GM21723 (cell line): ENCODE measurements at regions not wholly inside any gene's neighbourhood (a gene's known extent, or its start where the extent isn't known, plus 50 kb on each side); places are given as distances from the start of the nearest gene placed in this dataset.

Experiments
- ATAC-seq: cut with Tn5 transposase; IDR thresholded peaks from one replicate; pipeline ENCODE4 v1.9.1; 2021; ENCODE audit warnings: mild to moderate bottlenecking, moderate library complexity; ENCODE audit not compliant: unreplicated experiment

DNA sequence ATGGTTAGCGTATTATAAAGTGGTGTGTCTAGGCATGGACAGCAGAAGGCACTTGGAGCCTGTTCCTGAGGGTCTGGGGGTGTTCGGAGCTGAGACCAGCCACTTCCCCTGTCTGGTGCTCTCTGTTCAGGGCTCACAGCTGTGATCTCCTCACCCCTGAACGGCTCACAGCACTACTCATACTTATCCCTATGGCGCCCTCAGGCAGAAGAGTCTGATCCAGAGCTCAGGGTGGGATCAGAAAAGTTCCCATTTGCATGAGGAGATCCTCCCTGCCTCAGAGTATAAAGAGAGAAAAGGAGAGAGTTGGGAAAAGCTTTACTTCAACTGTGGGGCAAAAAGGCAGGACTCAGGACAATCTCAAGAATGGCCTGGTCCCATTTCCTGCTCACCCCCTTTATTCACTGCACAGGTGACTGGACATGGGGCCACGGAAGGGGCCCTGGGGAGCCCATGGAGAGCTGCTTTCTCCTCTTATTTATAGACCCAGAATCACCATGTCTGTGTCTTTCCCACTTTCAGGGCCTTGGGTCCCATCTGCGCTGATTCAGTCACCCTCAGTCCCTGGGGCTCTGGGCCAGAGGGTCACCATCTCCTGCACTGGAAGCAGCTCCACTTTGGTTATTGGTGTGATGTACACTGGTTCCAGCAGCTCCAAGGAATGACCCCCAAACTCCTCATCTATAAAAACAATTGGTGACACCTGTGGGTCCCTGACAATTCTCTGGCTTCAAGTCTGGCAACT, 97.0 kb upstream of the TOP3B start:
- ATAC-seq = no peak

DNA sequence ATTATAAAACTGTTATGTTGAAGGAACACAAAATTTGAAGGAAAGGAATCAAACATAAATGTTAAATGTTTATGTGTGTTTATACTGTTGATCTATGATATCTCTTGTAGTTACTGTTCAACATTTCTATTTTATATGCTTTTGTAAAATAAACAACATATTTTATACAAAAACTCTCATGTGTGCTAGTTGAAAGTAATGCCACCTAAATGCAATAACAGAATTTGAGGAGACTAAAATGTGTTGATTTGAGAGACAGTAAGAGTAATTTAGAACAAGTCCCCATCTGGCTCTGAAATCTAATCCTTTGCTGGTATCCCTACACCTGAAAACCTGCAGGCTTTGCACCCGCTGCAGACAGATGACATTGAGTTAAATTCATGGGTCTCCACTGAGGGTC, 95.7 kb upstream of the TOP3B start:
- ATAC-seq = no peak

- ATAC-seq = no peak
Observed at GRCh38 chr22:22076932-22077703, 94.5 kb upstream of the TOP3B start.

DNA sequence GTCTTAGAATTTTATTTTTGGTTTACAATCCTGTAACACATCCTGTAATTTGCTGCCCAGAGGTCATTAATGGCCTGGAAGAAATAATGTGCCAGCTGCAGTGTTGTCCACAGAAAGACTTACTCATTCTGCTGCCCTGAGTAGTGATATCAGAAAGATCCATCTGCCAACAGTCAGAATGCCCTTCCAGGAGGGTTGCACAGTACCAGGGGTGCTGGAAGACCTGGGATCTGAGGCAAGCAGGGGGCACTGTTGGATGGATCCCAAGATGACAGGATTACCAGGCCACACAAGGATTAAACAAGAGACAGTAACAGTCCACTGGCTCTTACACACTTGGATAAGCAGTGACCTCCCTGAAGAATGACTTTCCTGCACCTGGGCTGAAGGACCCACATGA, 93.8 kb upstream of the TOP3B start:
- no peak for ATAC-seq

GRCh38 chr22:22075382-22076163, 93.0 kb upstream of the TOP3B start:
- ATAC-seq = no peak

DNA sequence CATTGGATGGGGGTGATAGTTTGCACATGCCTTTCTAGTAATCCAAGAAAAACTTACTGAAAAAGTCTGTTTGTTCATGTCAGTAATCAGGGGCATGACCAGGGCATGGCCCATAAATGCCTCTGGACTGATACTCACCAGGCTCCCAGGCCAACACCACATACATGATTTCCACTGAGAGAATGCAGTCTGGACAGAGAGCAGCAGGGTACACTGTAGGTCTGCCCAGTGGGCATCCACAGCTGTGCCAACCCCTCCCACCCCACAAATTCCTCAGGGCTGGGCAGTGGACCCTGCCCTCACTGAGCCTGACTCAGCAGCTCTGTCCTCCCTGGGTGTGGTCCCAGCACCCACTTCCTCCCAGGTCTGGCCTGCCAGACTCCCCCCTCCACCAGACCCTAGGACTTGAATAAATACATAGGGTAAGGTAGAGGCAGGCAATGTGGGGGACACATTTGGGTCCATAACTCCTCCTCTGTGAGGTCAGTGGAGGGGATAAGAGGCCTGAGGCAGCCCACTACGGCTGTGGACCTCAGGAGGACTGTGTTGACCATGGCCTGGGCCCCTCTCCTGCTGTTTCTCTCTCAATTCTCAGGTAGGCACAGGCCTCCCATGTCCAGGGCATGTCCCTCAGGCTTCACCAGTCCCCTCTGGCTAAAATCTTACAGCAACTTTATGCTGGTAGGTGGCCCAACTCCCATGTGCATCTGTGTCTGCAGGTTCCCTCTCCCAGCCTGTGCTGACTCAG, 92.2 kb upstream of the TOP3B start:
- no peak for ATAC-seq

GRCh38 chr22:22073769-22074561, 91.4 kb upstream of the TOP3B start:
- ATAC-seq = no peak

DNA sequence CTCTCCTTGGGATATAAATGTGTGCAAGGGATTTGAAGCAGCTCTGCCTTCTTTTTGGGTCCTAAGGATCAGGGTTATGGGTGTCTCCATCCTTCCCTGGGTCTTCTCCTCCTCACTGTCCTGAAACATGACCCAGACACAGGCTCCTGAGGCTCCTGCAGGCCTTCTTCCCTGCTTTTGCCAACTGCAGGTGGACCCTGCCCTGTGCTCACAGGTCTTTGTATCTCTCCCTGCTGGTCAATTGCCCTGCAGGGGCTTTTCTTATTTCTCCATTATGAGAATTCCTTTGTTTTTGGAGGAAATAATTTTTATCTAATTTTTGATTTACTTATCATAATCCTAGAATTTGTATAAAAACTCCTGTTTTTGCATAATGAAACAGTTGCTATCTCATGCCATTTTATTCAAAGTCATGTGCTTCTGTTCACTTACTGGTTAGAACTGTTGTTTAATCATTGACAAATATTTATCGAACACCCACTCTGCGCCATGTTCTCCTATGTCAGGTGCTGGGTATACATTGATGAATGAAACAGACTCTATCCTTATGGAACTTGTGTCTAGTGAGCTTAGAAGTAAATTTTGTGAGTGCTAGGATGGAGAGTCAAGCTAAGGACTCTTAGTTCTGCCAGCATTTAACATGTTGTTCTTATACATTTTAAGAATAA, 89.7 kb upstream of the TOP3B start:
- ATAC-seq = no peak

- ATAC-seq = no peak
Observed at GRCh38 chr22:22071455-22071854, 88.9 kb upstream of the TOP3B start.

- ATAC-seq = no peak
Observed at GRCh38 chr22:22070371-22070824, 87.8 kb upstream of the TOP3B start.

DNA sequence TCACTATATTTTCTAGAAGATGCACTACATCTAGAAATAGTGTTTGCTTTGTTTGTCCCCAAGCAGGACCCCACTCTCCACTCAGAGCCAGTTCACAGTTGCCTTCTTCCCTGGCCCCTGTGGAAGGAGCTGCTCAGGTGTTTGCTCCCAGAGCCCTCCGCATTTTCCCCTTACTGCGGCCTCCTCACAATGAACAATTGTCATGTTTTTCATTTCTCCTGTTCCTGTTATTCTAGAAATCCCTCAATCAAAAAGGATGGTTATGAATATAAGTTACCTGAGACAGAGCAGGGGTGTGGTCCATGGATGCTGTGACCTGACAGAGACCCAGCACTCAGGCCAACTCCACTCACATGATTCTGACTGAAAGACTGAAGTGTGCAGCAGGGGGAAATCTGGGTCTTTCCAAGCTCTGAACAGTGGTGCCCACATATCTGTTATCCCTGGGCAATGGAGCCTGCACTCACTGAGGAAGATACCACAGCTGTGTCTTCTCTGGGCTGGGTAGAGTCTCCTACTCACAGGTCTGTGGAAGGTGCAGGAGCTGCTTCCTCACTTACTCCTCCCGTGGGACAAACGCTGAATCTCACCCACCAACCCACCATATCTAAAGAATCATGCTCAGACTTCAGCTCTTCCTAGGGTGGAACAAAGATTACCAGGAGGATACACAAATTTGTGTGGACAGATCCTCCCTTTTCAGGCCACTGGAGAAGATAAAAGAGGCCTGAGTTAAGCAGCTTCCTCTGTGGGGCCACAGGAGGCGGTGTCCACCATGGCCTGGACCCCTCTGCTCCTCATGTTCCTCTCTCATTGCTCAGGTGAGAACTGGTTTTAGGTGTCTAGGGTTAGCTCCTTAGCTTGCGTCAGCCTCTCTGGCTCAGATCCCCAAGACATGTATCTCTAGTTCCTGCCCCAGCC, 87.1 kb upstream of the TOP3B start:
- ATAC-seq = no peak

DNA sequence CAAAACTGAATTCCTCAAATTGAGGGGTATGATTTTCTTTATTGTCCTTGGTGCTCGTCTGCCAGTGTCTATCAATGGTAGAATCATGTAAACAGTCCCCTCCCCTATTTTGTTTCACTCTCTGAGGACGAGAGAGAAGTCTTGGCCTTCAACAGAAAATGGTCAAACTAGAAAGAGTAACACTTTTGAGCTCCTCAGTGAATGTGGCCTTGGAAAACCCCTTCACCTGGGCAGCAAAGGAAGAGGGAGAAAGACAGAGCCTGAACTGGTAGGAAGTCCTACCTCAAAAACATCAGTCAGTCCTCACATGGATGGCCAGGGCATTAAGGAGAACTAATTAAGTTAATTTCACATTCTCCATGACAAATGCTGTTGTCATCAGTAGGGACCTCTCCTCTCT, 86.1 kb upstream of the TOP3B start:
- no peak for ATAC-seq

GRCh38 chr22:22068025-22068424, 85.4 kb upstream of the TOP3B start:
- ATAC-seq = no peak

- ATAC-seq = no peak
Observed at GRCh38 chr22:22067192-22067591, 84.6 kb upstream of the TOP3B start.

- no peak for ATAC-seq
Observed at GRCh38 chr22:22064580-22064979, 82.0 kb upstream of the TOP3B start.

- ATAC-seq = no peak
Observed at GRCh38 chr22:22062306-22062793, 79.8 kb upstream of the TOP3B start.

DNA sequence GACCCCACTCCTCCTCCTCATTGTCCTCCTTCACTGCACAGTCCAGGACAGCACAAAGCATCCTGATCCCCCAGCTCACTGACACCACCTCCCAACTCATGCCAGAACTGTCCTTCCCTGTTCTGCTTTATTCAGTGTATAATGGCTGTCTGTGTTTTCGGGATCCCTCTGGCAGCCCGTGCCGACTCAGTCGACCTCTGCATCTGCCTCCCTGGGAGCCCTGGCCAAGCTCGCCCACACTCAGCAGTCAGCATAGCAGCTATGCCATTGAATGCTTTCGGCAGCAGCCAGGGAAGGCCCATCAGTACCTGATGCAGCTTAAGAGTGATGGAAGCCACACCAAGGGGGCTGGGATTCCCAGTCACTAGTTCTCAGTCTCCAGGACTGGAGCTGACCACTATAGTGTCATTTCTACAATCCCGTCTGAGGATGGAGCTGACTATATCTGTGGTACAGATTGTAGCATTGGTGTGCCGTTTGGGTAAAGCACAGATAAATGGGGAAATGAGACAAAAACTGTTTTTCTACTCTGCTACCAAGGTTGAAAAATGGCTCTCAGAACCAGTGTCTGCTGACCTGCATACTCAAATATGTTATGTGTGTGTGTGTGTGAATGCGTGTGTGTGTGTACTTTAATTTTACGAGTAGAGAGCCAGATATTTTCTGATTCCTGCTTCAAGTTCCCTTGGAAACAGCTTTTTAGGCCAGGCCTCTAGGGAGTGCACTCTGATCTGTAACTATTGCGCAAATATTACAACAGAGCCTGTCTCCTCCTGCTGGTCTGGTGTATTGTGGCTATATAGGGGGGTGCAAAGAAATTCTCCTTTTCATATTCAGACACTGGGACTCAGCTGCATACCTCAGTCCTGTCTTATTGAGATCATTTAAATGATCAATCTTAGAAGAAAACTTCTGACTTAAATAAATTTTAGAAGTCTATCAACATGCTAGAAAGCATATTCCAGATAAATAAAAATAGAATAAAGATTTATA, 78.8 kb upstream of the TOP3B start:
- no peak for ATAC-seq
